Erythroblast (primary cell): ENCODE measurements at regions not wholly inside any gene's neighbourhood (a gene's known extent, or its start where the extent isn't known, plus 50 kb on each side); places are given as distances from the start of the nearest gene placed in this dataset.

Experiments used
- DNase-seq, 2 experiments: peaks; one replicate each; lab custom pipeline; 2025; lab: John Stamatoyannopoulos, UW
- GATA1 ChIP-seq: IDR thresholded peaks from 2 replicates; pipeline ENCODE4 v1.6.1; 2011; ENCODE audit warnings: low read depth, mild to moderate bottlenecking, control low read depth, low read length, moderate library complexity
- POLR2A ChIP-seq: IDR thresholded peaks from 2 replicates; pipeline ENCODE4 v1.6.1; 2011; ENCODE audit warnings: mild to moderate bottlenecking, low read length

DNA sequence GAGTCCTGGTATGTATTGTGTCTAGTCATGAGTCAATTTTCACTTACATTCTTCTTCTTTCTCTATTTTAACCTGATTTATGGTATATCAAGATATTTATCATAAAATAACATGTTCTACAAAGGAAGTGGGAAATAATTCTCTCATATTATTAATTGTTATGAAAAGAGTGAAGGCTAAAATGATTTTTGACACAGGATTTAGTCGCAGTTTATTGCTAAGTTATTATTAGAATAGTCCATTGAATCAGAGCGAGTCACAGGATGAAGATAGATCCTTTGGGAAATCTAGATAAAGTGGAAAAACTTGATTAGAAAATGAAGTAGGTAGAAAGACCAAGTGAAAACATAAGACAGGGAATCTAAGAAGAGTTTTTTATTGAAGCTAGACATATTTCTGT is 184.3 kb upstream of the DGKB start:
- no peak for DNase-seq
- TF ChIP-seq GATA1 (no peak), POLR2A (no peak)

DNA sequence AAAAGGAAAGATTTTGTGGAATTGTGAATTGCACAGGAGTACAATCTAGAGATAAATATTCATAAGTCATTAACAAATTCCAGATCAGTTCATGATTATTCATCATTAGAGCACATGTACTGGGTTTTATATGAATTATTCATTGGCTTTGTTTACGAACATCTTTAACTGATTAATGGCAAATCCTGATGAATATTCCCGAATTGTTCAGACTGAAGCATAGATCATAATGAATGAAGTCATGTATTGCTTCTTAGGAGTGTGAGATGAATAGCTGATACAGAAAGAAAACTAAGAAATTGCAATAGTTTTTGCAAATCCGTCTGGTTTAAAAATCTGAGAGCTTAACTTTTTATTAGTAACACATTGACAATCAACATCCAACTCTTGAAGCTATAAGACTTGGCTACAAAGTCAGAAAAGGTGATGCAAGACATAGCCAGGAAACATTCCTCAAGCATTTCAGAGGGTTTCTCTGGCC is 183.6 kb upstream of the DGKB start:
- TF ChIP-seq GATA1 (no peak), POLR2A (no peak)
- DNase-seq, result no peak

DNA sequence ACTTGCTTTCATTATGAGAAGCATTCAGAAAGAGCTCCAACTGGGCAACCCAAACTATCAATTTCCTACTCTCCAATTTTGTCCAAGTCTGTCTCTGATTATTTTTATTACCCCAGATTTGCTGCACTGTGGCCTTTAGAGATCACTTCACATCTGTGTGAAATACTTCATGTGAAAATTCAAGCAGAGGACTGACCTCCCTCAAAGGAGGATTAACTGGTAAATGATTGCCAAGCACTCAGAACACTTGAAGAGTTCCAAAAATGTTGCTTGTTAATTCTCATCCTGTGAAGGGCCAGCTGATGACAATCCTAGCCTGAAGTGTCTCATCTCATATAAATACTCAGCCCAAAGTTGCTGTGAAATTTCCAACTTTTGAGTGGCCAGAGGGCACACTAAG is 182.8 kb upstream of the DGKB start:
- TF ChIP-seq POLR2A, result no peak
- no peak for TF ChIP-seq GATA1

DNA sequence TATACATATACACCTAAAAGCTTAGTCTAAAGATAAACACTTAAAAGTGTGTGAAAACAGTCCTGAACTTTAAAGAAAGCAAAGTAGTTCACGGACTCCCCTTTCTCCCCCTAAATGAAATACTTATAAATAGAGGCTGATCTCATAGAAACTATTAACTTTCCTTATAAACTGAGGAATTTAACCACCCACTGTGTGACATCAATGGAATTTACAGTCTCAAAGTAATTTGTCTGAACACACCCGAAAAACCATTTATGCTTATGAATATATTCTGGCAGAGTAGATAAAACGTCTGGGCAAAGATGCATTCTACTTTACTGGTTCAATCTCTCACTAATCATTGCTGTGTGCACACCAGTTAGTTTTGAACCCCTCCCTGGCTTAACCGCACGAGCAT is 181.8 kb upstream of the DGKB start:
- no peak for TF ChIP-seq GATA1
- TF ChIP-seq POLR2A, result no peak

More for the DNA sequence above, 182.8 kb upstream of the DGKB start:
- DNase-seq, result no peak

DNA sequence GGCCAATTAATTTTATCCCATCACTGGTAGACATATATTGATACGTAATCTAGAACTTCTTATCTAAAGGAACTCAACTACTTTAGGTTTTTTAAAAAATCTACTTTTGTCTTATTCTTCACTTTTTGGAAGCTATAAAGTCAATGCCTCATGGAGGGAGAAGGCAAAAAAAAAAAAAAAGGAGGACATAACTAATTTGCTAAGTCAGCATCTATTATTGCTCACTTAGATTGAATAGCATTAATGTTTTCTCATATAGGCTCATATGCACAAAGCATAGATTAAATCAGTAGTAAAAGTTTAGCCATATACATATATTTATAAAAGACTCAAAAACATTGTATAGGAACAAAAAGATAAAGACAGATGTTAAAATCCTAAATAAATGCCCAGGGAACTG is 179.3 kb upstream of the DGKB start:
- no peak for TF ChIP-seq GATA1
- TF ChIP-seq POLR2A, result no peak
- no peak for DNase-seq

More for the DNA sequence above, 181.8 kb upstream of the DGKB start:
- no peak for DNase-seq

DNA sequence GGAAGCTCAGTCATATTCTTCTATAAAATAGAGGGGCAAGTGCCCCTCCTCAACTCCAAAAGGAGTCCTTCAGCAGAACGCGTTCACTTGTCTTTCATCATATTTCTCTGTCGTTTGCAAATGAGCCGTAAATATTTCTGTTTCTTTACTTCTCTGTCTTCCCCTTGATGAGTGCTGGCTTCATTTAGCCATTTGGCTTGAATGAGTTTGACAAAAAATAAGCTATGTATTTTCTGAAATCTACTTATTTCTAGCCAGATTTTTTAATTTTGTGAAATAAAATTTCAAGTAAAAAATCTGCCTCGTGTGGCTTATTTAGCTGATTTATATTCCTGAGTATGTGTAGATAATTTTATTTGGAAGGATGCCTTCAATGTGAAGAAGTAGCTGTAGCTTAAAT is 170.8 kb upstream of the DGKB start:
- TF ChIP-seq POLR2A, result no peak
- TF ChIP-seq GATA1, result no peak
- DNase-seq, result no peak

DNA sequence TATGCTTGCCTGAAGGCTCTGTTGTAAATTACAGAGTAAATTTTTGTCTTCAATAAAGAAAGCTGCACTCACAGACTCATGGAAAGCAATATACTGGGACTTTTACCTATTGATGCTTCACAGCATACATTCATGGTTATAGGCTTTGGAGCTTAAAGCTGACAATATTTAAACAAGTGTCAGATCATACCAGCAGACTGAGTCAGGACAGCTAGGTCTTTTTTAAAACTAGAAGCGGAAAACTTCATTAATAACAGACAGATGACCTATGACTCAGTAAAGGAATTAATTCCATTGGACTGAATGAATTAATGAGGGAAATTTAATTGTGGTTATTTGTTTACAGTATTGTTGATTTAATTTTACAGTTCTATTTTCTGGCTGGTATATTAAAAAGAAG is 165.8 kb upstream of the DGKB start:
- DNase-seq, result no peak
- TF ChIP-seq GATA1, result no peak
- TF ChIP-seq POLR2A, result no peak

DNA sequence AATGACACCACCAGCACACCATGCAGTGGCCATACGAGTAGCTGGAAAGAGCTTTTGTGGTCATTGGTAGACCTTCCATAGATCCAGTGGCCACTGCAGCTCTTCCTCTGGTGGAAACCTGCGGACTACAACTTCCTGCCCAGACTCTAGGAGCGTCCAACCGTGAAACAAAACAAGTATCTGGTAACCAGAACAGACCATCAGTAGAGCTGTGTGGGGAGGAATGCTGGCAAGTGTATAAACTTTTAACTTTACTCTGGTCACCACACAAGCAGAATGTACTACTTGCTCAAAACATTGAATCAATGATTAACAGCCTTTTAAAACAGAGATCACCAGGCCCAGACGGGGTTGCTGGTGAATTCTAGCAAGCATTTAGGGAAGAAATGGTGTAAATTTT is 154.7 kb upstream of the DGKB start:
- no peak for DNase-seq
- no peak for TF ChIP-seq POLR2A

DNA sequence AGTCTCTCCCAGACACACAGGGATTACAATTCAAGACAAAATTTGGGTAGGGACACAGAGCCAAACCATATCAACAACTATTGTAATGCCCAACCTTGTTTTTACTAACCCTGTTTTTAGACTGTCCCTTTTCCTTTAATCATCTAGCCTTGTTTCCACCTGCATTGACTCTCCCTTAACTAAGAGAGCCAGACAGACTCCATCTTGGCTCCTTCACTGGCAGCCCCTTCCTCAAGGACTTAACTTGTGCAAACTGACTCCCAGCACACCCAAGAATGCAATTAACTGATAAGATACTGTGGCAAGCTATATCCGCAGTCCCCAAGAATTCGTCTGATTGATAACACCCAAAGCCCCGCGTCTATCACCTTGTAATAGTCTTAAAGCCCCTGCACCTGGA is 151.8 kb upstream of the DGKB start:
- peak in 1 of 2 experiments; percentile 23 for DNase-seq

DNA sequence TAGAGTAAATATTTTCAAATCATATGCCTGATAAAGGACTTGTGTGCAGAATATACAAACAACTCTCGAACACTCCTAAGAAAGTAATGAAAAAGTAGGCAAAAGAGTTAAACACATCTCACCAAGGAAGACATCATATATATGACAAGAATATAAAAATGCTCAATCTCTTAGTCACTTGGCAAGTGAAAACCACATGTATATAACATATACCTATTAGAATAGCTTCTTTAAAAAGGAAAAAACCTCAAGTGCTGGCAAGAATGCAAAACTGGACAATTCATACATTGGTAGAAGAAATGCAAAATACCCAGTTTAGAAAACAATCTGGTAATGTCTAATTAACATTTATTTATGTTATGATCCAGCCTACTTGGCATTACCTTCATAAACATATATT is 146.6 kb upstream of the DGKB start:
- DNase-seq, result no peak
- TF ChIP-seq GATA1 (no peak), POLR2A (no peak)

DNA sequence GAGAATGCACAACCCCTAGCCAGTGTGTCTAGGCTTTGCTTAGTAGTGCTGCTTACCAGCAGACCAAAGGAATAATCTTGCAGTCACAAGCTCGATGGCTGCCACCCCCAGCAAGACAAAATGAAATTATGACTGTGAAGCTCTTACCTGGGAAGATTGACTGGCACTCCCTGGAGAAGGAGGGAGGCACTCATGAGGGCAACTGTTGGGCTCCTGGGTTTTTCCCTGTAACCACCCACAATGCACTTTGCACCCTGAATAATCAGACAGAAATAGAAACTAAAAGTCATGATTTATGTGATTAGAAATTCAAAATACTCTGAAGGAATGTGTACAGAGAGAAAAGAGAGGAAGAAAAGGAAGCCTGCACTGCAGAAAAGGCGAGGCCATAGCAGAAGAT is 144.3 kb upstream of the DGKB start:
- no peak for DNase-seq
- TF ChIP-seq GATA1 (no peak), POLR2A (no peak)

DNA sequence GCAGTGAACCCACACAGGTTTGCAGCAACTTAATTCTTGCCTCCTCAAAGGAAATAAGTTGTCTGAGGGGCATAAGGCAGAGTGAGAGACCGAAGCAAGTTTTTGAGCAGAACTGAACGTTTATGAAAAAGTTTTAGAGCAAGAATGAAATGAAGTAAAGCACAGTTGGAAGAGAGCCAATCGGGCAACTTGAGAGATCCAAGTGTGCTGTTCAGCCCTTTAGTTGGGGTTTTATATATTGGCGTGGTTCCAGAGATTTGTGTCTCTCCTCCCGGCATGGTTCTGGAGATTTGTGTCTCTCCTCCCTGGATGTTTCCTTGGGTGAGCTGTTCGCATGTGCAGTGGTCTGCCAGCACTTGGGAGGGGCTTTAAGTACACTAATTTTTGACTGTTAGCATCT is 141.4 kb upstream of the DGKB start:
- TF ChIP-seq POLR2A (no peak), GATA1 (no peak)
- DNase-seq, result peak; percentile 37 to 54

DNA sequence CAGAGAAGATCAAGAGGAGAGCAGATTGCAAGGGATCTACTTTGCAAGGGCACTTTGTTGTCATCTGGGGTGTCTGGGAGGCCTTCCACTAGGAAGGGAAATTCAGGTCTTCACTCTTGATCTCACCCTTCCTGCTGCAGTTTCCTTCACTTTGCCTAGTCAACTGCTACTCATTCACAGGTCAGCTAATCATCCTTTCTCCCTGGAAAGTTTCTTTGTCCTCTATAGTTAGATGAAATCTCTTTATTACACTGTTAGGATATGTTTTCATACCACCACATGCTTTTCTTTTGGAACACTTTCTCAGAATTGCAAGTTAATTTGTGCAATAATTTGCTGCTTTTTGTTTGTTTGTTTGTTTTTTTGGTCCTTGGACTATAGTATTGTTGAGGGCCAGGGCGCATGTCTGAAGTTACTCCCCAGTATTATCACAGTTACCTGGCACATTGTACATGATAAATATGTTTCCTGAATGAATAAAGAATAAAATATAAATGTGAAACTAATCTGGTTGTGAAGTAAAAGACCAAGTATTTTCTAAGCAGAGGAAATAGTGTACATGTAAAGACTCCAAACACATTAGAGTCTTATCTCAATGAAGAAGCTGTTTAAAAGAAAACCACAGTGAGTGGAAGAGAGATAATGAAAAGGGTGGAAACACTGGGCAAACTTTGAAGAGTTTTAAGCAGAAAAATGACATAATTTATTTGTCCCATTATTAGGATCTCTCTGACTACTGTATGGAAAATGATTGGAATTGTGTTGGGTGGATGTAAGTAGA is 139.9 kb upstream of the DGKB start:
- no peak for TF ChIP-seq GATA1
- TF ChIP-seq POLR2A, result no peak
- peak; percentile 61 to 82 for DNase-seq

DNA sequence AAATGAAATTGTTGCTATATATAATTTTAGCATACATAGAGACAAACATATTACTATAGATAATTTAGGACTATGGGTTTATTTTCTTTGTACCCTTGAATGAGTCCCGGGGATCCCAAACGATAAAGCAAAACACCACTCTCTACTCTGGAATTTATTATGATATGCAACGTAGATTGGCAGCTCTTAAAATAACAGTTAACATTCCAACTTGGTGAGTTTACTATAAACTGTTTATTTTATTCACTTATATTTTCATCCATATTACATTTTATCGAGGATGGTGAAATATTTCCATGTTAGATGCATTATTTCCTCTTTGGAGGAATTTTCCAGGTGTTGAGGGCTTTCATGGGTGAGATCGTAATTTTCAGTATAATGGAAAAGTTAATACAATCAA is 138.7 kb upstream of the DGKB start:
- no peak for TF ChIP-seq GATA1
- TF ChIP-seq POLR2A, result no peak
- DNase-seq, result no peak

DNA sequence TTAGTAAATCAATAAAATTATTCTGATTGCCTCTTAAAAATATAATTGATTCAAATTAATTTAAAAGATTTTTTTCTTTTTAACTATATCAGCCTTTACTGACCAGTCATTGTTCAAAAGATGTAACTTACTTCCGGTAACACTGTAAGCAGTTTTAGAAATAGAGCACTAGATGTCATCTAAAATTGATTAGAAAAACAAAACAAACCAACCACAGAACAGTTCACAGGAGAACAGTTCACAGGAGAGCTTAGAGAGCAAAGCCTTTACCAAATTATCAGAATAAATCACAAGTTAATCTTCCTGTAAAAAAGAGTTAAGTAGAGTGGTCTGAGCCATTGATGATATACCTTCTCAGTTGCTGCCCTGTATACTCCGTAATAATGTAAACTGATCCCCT is 133.3 kb upstream of the DGKB start:
- no peak for DNase-seq
- no peak for TF ChIP-seq GATA1
- TF ChIP-seq POLR2A, result no peak

DNA sequence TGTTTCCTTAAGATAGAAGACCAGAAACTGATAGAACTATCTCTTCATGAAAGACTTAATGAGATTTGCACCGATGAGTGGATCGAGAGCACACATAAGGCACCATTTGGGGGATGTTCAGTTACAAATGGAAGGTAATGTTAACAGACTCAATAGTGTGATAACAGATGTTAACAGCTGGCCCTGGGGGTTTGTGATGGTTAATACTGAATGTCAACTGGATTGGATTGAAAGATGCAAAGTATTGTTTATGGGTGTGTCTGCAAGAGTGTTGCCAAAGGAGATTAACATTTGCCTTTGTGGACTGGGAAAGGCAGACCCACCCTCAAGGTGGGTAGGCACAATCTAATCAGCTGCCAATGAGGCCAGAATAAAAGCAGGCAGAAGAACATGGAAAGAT is 130.5 kb upstream of the DGKB start:
- DNase-seq, result peak; percentile 14 to 87
- TF ChIP-seq GATA1, result no peak
- TF ChIP-seq POLR2A, result no peak

DNA sequence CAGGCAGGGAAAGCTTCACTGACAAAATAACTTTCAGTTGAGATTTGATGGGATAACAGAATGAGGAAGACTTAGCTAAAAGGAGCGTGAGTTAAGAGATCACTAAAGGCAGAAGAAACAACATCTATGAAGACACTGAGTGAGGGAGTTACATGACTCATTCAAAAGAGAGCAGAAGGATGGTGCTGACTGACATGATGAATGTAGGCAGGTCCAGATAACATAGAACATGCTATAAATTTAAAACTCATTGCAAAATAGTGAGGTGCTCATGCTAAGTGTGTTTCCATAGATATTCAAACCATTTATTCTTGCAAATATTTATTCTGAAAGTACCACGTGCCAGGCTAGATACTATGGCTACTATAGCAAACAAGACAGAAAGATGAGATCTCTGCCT is 116.4 kb upstream of the DGKB start:
- DNase-seq, result no peak
- TF ChIP-seq POLR2A (no peak), GATA1 (no peak)
